ENCODE measurements at regions not wholly inside any gene's neighbourhood (a gene's known extent, or its start where the extent isn't known, plus 50 kb on each side); places are given as distances from the start of the nearest gene placed in this dataset.

GRCh38 chr15:70248116-70249025, 150.7 kb upstream of the TLE3 start:
- Histone ChIP-seq H3K36me3 (no peaks in the 10 kb centered on the region), H3K4me3 (no peak overlapping the region), H3K4me1 (peaks cover 8% of the 10 kb centered on the region), H3K9me3 (no peaks in the 10 kb centered on the region), H3K27ac (no peak overlapping the region), H3K27me3 (no peaks in the 10 kb centered on the region)
- no peak for TF ChIP-seq POLR2A (IDR thresholded peaks at IDR 0.05)
- TF ChIP-seq POLR2AphosphoS5 (IDR thresholded peaks at IDR 0.05; ENCODE audit: insufficient read depth in 1 of 2, low read depth in 1 of 2) = no peak
- TF ChIP-seq CTCF (IDR thresholded peaks at IDR 0.05) = no peak
- no peak for DNase-seq (ENCODE audit: extremely low spot score in 2 of 2)
- intact Hi-C loops (cut with DNase I) = no loop called here

- no peak for TF ChIP-seq POLR2A (IDR thresholded peaks at IDR 0.05)
- no peak for TF ChIP-seq POLR2AphosphoS5 (IDR thresholded peaks at IDR 0.05; ENCODE audit: insufficient read depth in 1 of 2, low read depth in 1 of 2)
- TF ChIP-seq CTCF (IDR thresholded peaks at IDR 0.05) = no peak
- Histone ChIP-seq H3K36me3 (no peaks in the 10 kb centered on the region), H3K4me3 (no peak overlapping the region), H3K4me1 (peaks cover 8% of the 10 kb centered on the region), H3K9me3 (no peaks in the 10 kb centered on the region), H3K27ac (no peak overlapping the region), H3K27me3 (no peaks in the 10 kb centered on the region)
- DNase-seq (ENCODE audit: extremely low spot score in 2 of 2) = no peak
- intact Hi-C loops (cut with DNase I) = no loop called here
These were observed 149.6 kb upstream of the TLE3 start for GRCh38 chr15:70247281-70247680.

- Histone ChIP-seq H3K27ac (no peak overlapping the region), H3K4me1 (peaks cover 8% of the 10 kb centered on the region), H3K9me3 (no peaks in the 10 kb centered on the region), H3K27me3 (no peaks in the 10 kb centered on the region), H3K4me3 (no peak overlapping the region), H3K36me3 (no peaks in the 10 kb centered on the region)
- intact Hi-C loops (cut with DNase I) = no loop called here
- TF ChIP-seq POLR2AphosphoS5 (IDR thresholded peaks at IDR 0.05; ENCODE audit: insufficient read depth in 1 of 2, low read depth in 1 of 2) (no peak), POLR2A (IDR thresholded peaks at IDR 0.05) (no peak), CTCF (IDR thresholded peaks at IDR 0.05) (no peak)
- no peak for DNase-seq (ENCODE audit: extremely low spot score in 2 of 2)
These were observed 149.0 kb upstream of the TLE3 start for GRCh38 chr15:70246623-70247220.

- Histone ChIP-seq H3K27ac (no peak overlapping the region), H3K36me3 (no peaks in the 10 kb centered on the region), H3K4me3 (no peak overlapping the region), H3K9me3 (no peaks in the 10 kb centered on the region), H3K4me1 (peaks cover 8% of the 10 kb centered on the region), H3K27me3 (no peaks in the 10 kb centered on the region)
- no peak for DNase-seq (ENCODE audit: extremely low spot score in 2 of 2)
- intact Hi-C loops (cut with DNase I) = no loop called here
- TF ChIP-seq CTCF (IDR thresholded peaks at IDR 0.05) (no peak), POLR2AphosphoS5 (IDR thresholded peaks at IDR 0.05; ENCODE audit: insufficient read depth in 1 of 2, low read depth in 1 of 2) (no peak), POLR2A (IDR thresholded peaks at IDR 0.05) (no peak)
These were observed 148.4 kb upstream of the TLE3 start for GRCh38 chr15:70245932-70246622.
